GM12873 (cell line): ENCODE measurements at regions not wholly inside any gene's neighbourhood (a gene's known extent, or its start where the extent isn't known, plus 50 kb on each side); places are given as distances from the start of the nearest gene placed in this dataset.

Source experiments
- CTCF ChIP-seq: IDR thresholded peaks from 2 replicates; pipeline ENCODE4 v1.5.1; 2012; ENCODE audit warnings: low read depth, mild to moderate bottlenecking, moderate library complexity, low read length, control low read depth; ENCODE audit not compliant: insufficient read depth; ENCODE audit errors: missing control alignments

GRCh38 chr7:108824840-108825580, 255.3 kb downstream of the DNAJB9 start:
- TF ChIP-seq CTCF: no peak

- TF ChIP-seq CTCF: no peak
Observed at GRCh38 chr7:108825581-108825909, 255.9 kb downstream of the DNAJB9 start.

- no peak for TF ChIP-seq CTCF
Observed at GRCh38 chr7:108836256-108836655, 266.6 kb downstream of the DNAJB9 start.

GRCh38 chr7:108838198-108838597, 268.5 kb downstream of the DNAJB9 start:
- no peak for TF ChIP-seq CTCF

GRCh38 chr7:108839076-108839475, 269.4 kb downstream of the DNAJB9 start:
- TF ChIP-seq CTCF: no peak

GRCh38 chr7:108845951-108846350, 276.3 kb downstream of the DNAJB9 start:
- TF ChIP-seq CTCF: no peak

- no peak for TF ChIP-seq CTCF
Observed at GRCh38 chr7:108846471-108846870, 276.8 kb downstream of the DNAJB9 start.

GRCh38 chr7:108848486-108848885, 278.8 kb downstream of the DNAJB9 start:
- no peak for TF ChIP-seq CTCF
